ENCODE measurements at regions not wholly inside any gene's neighbourhood (a gene's known extent, or its start where the extent isn't known, plus 50 kb on each side); places are given as distances from the start of the nearest gene placed in this dataset.

DNA sequence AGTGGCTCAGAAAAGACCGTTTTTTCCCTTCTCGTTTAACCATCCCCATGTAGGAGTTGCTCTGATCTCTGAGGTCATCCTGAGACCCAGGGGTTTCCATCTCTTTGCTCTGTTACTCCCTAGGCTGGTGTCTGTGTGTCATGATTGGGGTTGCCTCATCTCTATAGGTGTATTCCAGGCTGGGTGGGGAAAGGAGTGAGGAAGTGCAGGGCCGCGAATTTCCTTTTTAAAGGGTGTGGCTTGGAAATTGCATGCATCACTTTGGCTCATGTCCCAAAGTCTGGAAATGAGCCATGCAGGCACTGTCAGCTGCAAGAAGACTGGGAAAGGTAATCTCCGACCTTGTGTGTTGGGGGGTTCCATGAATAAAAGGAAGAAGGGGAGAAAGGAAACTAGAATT lies 201.9 kb downstream of the AACS start:
- Histone ChIP-seq H2AK5ac (ENCODE audit: low read depth, low read length) (no peak overlapping the region), H2BK15ac (ENCODE audit: low read length) (no peak overlapping the region), H3K4me2 (ENCODE audit: insufficient read depth in 1 of 2, low read depth in 2 of 2, low read length in 2 of 2) (no peak overlapping the region), H2BK20ac (ENCODE audit: low read length) (no peak overlapping the region), H3K79me1 (ENCODE audit: low read depth, low read length) (peaks cover 8% of the 10 kb centered on the region; the same call in 1 of the 2 replicates), H3K9me3 (ENCODE audit: insufficient read depth in 2 of 2, low read depth in 1 of 2, low read length in 1 of 2) (0 out of 4 replicates have a peak, but pooled peaks cover 0 to 3% of the 10 kb centered on the region in 2 experiments), H3K14ac (ENCODE audit: insufficient read length) (no peak overlapping the region), H3K79me2 (ENCODE audit: control insufficient read depth in 1 of 2, insufficient read depth in 2 of 2, low read length in 2 of 2) (peaks cover 0 to 75% of the 10 kb centered on the region in 2 experiments; a peak in 2 of 4 replicates), H3K27ac (ENCODE audit: low read depth, low read length) (no peak overlapping the region), H2BK120ac (replicated peaks; ENCODE audit: low read depth, low read length) (no peak overlapping the region), H3K23ac (ENCODE audit: insufficient read length) (no peak overlapping the region), H3K56ac (replicated peaks; ENCODE audit: insufficient read length, low read depth, low read length) (no peak overlapping the region), H3K4ac (replicated peaks; ENCODE audit: insufficient read length, low read depth, low read length) (no peak overlapping the region), H3K36me3 (ENCODE audit: control insufficient read depth in 2 of 4, insufficient read depth in 4 of 4, low read length in 3 of 4) (peaks cover 0 to 10% (median 2%) of the 10 kb centered on the region in 4 experiments; a peak in 2 of 8 replicates), H3K9ac (replicated peaks in 1 of 4; ENCODE audit: extremely low read depth in 1 of 4, low read depth in 3 of 4, low read length in 3 of 4) (no peak overlapping the region), H3K23me2 (ENCODE audit: low read depth, low read length) (no peaks in the 10 kb centered on the region), H3K4me3 (ENCODE audit: extremely low read depth in 1 of 4, insufficient read depth in 2 of 4, low read depth in 3 of 4, low read length in 4 of 4) (no peak overlapping the region), H4K8ac (ENCODE audit: extremely low read depth, insufficient read depth, low read length) (no peak overlapping the region), H4K5ac (ENCODE audit: insufficient read length, low read depth, low read length) (no peak overlapping the region), H2BK12ac (ENCODE audit: low read depth, low read length) (no peak overlapping the region), H4K91ac (replicated peaks; ENCODE audit: insufficient read length, low read length) (no peak overlapping the region), H2AFZ (ENCODE audit: low read length) (no peak overlapping the region), H3K27me3 (replicated peaks in 1 of 4; ENCODE audit: control insufficient read depth in 3 of 4, extremely low read depth in 1 of 4, insufficient read depth in 3 of 4, low read length in 3 of 4) (no peaks in the 10 kb centered on the region), H4K20me1 (replicated peaks in 1 of 2; ENCODE audit: control insufficient read depth in 1 of 2, insufficient read depth in 2 of 2, low read length in 2 of 2) (peaks cover 10 to 16% of the 10 kb centered on the region in 2 experiments), H2BK5ac (ENCODE audit: low read depth, low read length) (no peak overlapping the region), H3K18ac (ENCODE audit: extremely low read depth, low read length) (no peak overlapping the region), H3K4me1 (replicated peaks in 1 of 4; ENCODE audit: control insufficient read depth in 3 of 4, insufficient read depth in 4 of 4, low read length in 3 of 4) (peaks cover 0 to 6% (median 0%) of the 10 kb centered on the region in 4 experiments; a peak in 2 of 7 replicates)
- POLR2A ChIA-PET (ENCODE audit: partially characterized antibody) = no interaction called here
- FAIRE-seq = no peak
- DNase-seq (ENCODE audit: low read depth in 1 of 2, low spot score in 2 of 2) = no peak
- CTCF ChIA-PET (ENCODE audit: partially characterized antibody) = interaction anchor here (0.8 to 1.2 kb wide), 3 partner anchors 10 to 74 kb away, joined by 3 to 4 read pairs (median 3); no protein-coding TSS in a partner anchor
- 78% methylated on average over 4 of the region's 5 CpGs; no CpG with 5 or more reads in 1 of the 2 experiments for WGBS, 2 experiments (ENCODE audit: extremely low coverage in 1 of 2, insufficient coverage in 1 of 2, insufficient read length in 1 of 2, insufficient replicate concordance in 2 of 2, low coverage in 1 of 2, low lambda C conversion rate in 2 of 2, missing lambda C conversion rate in 1 of 2)
- no peak for TF ChIP-seq SRF (IDR thresholded peaks at IDR 0.05; ENCODE audit: low read depth, low read length)
- no peak for TF ChIP-seq YY1 (IDR thresholded peaks at IDR 0.05; ENCODE audit: low read depth, low read length)
- TF ChIP-seq MAFK (IDR thresholded peaks at IDR 0.05; ENCODE audit: low read depth, low read length) = no peak
- no peak for TF ChIP-seq EP300 (IDR thresholded peaks at IDR 0.05; ENCODE audit: borderline replicate concordance in 1 of 2, low read depth in 2 of 2, low read length in 2 of 2)
- TF ChIP-seq KDM1A (IDR thresholded peaks at IDR 0.05; ENCODE audit: borderline replicate concordance, low read length) = no peak
- TF ChIP-seq SIN3A (conservative IDR thresholded peaks at IDR 0.05 in 1 of 2, IDR thresholded peaks at IDR 0.05 in 1 of 2; ENCODE audit: low read depth in 1 of 2, low read length in 2 of 2) = no peak
- TF ChIP-seq KDM5A (IDR thresholded peaks at IDR 0.05; ENCODE audit: low read length) = no peak
- TF ChIP-seq TCF12 (IDR thresholded peaks at IDR 0.05; ENCODE audit: low read depth, low read length) = no peak
- TF ChIP-seq NRF1 (IDR thresholded peaks at IDR 0.05; ENCODE audit: low read depth, low read length) = no peak
- no peak for TF ChIP-seq RNF2 (IDR thresholded peaks at IDR 0.05; ENCODE audit: borderline replicate concordance, low read depth, low read length, missing control alignments, poor library complexity, severe bottlenecking)
- TF ChIP-seq RAD21 (IDR thresholded peaks at IDR 0.05 in 1 of 2, conservative IDR thresholded peaks at IDR 0.05 in 1 of 2; ENCODE audit: low read depth in 2 of 2, low read length in 2 of 2) = no peak
- no peak for TF ChIP-seq CHD1 (IDR thresholded peaks at IDR 0.05; ENCODE audit: low read depth, low read length)
- no peak for TF ChIP-seq SP4 (IDR thresholded peaks at IDR 0.05; ENCODE audit: low read length)
- TF ChIP-seq GTF2F1 (IDR thresholded peaks at IDR 0.05; ENCODE audit: borderline replicate concordance, low read depth, low read length) = no peak
